ENCODE measurements at regions not wholly inside any gene's neighbourhood (a gene's known extent, or its start where the extent isn't known, plus 50 kb on each side); places are given as distances from the start of the nearest gene placed in this dataset.

DNA sequence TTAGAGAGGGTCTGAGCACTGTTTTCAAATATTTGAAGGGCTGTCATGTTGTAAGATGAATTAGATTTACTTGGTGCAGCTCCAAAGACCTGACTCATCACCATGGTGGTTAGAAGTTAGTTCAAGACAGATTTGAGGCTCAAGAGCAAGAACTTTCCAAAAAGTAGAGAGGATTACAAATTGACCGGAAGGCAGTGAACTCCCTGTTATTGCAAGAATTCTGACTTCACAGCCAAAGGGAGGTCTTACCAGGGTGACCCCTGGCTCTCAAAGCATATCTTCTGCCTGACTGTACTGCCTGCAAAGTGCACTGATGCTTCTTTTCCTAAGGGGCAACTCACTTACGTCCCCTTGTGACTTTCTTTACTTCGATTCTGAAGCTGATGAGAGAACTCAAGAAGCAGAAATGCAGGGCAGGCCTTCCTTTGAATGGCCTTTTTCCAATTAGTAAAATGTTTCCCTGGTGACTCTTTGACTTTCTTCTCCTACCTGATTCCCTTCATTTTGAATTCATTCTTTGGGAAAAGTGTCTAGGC lies 86.4 kb downstream of the NAV1 start:
- TF ChIP-seq, protein P1, sequence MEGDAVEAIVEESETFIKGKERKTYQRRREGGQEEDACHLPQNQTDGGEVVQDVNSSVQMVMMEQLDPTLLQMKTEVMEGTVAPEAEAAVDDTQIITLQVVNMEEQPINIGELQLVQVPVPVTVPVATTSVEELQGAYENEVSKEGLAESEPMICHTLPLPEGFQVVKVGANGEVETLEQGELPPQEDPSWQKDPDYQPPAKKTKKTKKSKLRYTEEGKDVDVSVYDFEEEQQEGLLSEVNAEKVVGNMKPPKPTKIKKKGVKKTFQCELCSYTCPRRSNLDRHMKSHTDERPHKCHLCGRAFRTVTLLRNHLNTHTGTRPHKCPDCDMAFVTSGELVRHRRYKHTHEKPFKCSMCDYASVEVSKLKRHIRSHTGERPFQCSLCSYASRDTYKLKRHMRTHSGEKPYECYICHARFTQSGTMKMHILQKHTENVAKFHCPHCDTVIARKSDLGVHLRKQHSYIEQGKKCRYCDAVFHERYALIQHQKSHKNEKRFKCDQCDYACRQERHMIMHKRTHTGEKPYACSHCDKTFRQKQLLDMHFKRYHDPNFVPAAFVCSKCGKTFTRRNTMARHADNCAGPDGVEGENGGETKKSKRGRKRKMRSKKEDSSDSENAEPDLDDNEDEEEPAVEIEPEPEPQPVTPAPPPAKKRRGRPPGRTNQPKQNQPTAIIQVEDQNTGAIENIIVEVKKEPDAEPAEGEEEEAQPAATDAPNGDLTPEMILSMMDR (IDR thresholded peaks at IDR 0.05; ENCODE audit: poor library complexity, severe bottlenecking), result no peak
- TF ChIP-seq RAD21 (conservative IDR thresholded peaks at IDR 0.05) (no peak), MXI1 (conservative IDR thresholded peaks at IDR 0.05; ENCODE audit: poor library complexity, severe bottlenecking) (no peak), POLR2AphosphoS5 (IDR thresholded peaks at IDR 0.05) (no peak), SMC3 (conservative IDR thresholded peaks at IDR 0.05; ENCODE audit: poor library complexity) (no peak)
